SU-DHL-6 (cell line): ENCODE measurements at regions not wholly inside any gene's neighbourhood (a gene's known extent, or its start where the extent isn't known, plus 50 kb on each side); places are given as distances from the start of the nearest gene placed in this dataset.

ENCODE experiments used
- CTCF ChIP-seq: fragments of 200-600 bp; sonication (generic); IDR thresholded peaks from one replicate; pipeline ENCODE4 v1.5.1; 2017; ENCODE audit warnings: antibody characterized with exemption, mild to moderate bottlenecking, low read length, moderate library complexity; ENCODE audit not compliant: insufficient read depth, poor library complexity, severe bottlenecking
- EZH2phosphoT487 ChIP-seq: fragments of 200-600 bp; sonication (generic), shearing (Covaris generic); conservative IDR thresholded peaks from 2 replicates; pipeline ENCODE4 v1.6.1; 2018; ENCODE audit warnings: mild to moderate bottlenecking, antibody characterized with exemption, low read length, moderate library complexity, mixed read lengths

- TF ChIP-seq CTCF (no peak), EZH2phosphoT487 (no peak)
Measured at GRCh38 chr18:8908792-8909510, 193.5 kb upstream of the NDUFV2 start.
